ENCODE measurements at regions not wholly inside any gene's neighbourhood (a gene's known extent, or its start where the extent isn't known, plus 50 kb on each side); places are given as distances from the start of the nearest gene placed in this dataset.
"Not testable (repeated sequence)": the region's sequence is repeated elsewhere in the genome, so short reads cannot be mapped to it uniquely, and the experiment has no call there.

GRCh38 chr12:60194678-60195077 is 598.8 kb downstream of the SLC16A7 start:
- DNase-seq (ENCODE audit: low spot score) = no peak

GRCh38 chr12:60195483-60195882 is 599.7 kb downstream of the SLC16A7 start:
- no peak for DNase-seq (ENCODE audit: low spot score)

- DNase-seq (ENCODE audit: low spot score) = no peak
These were observed 600.5 kb downstream of the SLC16A7 start for GRCh38 chr12:60196366-60196765.

GRCh38 chr12:60197589-60197988 is 601.8 kb downstream of the SLC16A7 start:
- no peak for DNase-seq (ENCODE audit: low spot score)

GRCh38 chr12:60201891-60202290 is 606.1 kb downstream of the SLC16A7 start:
- no peak for DNase-seq (ENCODE audit: low spot score)

- no peak for DNase-seq (ENCODE audit: low spot score)
These were observed 609.7 kb downstream of the SLC16A7 start for GRCh38 chr12:60205500-60205899.

GRCh38 chr12:60209521-60209920 is 613.7 kb downstream of the SLC16A7 start:
- no peak for DNase-seq (ENCODE audit: low spot score)

- DNase-seq (ENCODE audit: low spot score) = no peak
These were observed 614.1 kb downstream of the SLC16A7 start for GRCh38 chr12:60209933-60210332.

- DNase-seq (ENCODE audit: low spot score) = no peak
These were observed 614.9 kb downstream of the SLC16A7 start for GRCh38 chr12:60210756-60211155.

GRCh38 chr12:60211244-60211643 is 615.4 kb downstream of the SLC16A7 start:
- no peak for DNase-seq (ENCODE audit: low spot score)

- DNase-seq (ENCODE audit: low spot score) = no peak
These were observed 616.6 kb downstream of the SLC16A7 start for GRCh38 chr12:60212159-60213000.

GRCh38 chr12:60213272-60213671 is 617.4 kb downstream of the SLC16A7 start:
- not testable (repeated sequence) for DNase-seq (ENCODE audit: low spot score)

GRCh38 chr12:60216226-60216625 is 620.4 kb downstream of the SLC16A7 start:
- DNase-seq (ENCODE audit: low spot score) = no peak

GRCh38 chr12:60223242-60223641 is 627.4 kb downstream of the SLC16A7 start:
- no peak for DNase-seq (ENCODE audit: low spot score)

GRCh38 chr12:60225216-60226000 is 629.6 kb downstream of the SLC16A7 start:
- DNase-seq (ENCODE audit: low spot score) = no peak

- DNase-seq (ENCODE audit: low spot score) = no peak
These were observed 632.1 kb downstream of the SLC16A7 start for GRCh38 chr12:60227916-60228315.

GRCh38 chr12:60230056-60230455 is 634.2 kb downstream of the SLC16A7 start:
- no peak for DNase-seq (ENCODE audit: low spot score)

GRCh38 chr12:60231303-60231702 is 635.5 kb downstream of the SLC16A7 start:
- DNase-seq (ENCODE audit: low spot score) = no peak

GRCh38 chr12:60231976-60232907 is 636.4 kb downstream of the SLC16A7 start:
- DNase-seq (ENCODE audit: low spot score) = no peak

- DNase-seq (ENCODE audit: low spot score) = not testable (repeated sequence)
These were observed 638.9 kb downstream of the SLC16A7 start for GRCh38 chr12:60234611-60235195.

- no peak for DNase-seq (ENCODE audit: low spot score)
These were observed 639.4 kb downstream of the SLC16A7 start for GRCh38 chr12:60235261-60235660.

GRCh38 chr12:60236416-60236815 is 640.6 kb downstream of the SLC16A7 start:
- DNase-seq (ENCODE audit: low spot score) = not testable (repeated sequence)

Data from putamen (tissue), 1 donor.